ENCODE measurements at regions not wholly inside any gene's neighbourhood (a gene's known extent, or its start where the extent isn't known, plus 50 kb on each side); places are given as distances from the start of the nearest gene placed in this dataset.

DNA sequence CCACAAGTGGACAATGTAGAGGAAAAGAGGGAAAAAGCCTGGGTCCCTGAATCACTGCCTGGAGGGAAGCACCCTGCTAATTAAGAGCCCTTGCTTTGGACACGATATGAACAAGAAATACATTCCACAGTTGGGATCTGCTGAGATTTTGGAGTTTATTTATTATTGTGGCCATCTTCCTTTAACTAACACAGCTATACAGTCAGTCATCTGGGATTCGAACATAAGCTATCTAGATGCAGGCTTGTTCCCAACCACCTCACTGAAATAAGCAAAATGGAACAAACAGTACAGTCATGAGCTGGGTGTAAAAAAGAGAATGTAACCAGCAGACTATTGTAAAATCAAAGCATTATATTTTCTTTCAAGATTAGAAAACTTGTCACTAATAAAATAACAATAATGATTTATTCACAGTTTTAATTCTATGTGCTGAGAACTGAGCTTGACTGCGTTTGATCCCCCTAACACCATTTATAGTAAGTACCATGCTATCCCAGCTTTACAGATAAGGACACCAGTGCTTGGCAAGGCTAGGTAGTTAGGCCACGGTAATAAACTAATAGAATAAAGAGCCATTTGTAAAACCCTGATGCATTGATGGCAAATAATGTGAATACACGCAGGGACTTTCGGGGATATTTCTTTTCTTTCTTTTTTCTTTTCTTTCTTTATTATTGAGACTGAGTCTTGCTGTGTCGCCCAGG is 223.8 kb upstream of the KLF6 start:
- DNase-seq (ENCODE audit: low read depth in 2 of 2, low spot score in 1 of 2), result no peak

DNA sequence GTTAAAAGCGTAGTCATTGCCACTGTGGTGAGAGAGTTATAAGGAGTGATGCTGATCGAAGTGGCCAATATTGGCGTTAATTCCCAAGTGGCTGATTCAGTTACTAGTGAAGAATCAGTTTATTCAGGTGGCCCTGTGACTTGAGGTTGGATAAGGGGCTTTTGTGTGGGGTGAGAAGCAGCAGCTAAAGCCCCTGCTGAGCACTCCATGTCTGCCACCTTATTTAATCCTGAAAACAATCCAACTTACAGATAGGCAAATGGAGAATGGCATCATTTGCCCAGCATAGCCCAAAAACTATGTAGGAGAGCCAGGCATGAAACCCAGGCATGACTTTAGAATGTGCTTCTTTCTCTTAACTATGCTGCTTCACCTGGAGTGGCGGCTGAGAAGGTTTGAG is 222.8 kb upstream of the KLF6 start:
- no peak for DNase-seq (ENCODE audit: low read depth in 2 of 2, low spot score in 1 of 2)

DNA sequence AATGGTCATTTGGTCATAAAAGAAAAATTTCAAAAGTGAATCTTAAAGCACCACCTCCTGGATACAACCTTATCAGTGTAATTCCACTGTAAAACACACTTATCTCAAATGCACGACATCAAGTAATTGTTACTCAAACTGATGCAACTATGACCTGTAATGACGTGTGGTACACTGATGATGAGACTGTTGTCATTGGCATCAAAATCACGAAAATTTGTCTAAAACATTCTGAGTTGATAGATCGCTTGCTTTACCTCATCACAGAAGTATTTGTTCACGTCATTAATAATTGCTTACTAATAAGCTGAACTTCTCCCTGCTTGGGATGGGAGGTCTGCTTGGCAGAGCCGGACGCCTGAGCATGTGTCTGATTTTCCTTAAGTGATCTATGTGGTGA is 221.8 kb upstream of the KLF6 start:
- DNase-seq (ENCODE audit: low read depth in 2 of 2, low spot score in 1 of 2), result no peak

DNA sequence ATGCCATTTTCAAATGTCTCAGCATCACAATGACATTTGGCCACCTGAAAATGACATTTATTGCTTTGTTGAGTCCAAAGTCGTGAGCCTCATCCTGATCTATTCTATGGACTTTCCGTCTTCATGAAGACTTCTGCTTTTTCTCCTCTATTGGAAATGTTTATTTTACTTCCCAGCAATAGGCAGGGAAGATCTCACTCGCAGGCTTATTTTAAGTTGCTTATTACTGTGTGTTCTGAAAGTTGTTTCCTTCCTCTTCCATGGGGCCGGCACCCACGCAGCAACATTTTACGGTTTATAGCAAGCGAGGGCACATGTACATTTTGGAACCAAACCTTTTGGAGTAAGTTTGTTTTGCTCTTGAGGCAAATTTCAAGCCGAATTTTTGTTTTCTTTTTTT is 221.0 kb upstream of the KLF6 start:
- DNase-seq (ENCODE audit: low read depth in 2 of 2, low spot score in 1 of 2), result no peak

DNA sequence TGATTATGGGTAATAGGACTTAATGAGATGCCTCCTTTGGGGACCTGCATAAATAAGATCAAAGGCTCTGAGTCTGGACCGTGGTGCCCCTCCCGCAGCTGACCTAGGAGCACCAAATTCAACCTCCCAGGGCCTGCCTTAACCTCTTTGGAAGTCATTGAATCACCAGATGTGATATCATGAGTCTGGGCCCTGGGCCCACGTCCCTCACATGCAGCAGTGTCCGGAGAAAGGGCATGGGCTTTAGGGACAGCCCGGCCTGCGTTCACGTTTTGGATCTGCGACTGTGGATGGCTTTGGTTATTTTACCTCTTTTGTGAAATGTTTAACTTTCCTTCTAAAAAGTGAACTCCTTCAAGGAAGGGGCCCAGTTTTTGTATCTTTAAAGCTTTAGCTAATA is 220.0 kb upstream of the KLF6 start:
- no peak for DNase-seq (ENCODE audit: low read depth in 2 of 2, low spot score in 1 of 2)

DNA sequence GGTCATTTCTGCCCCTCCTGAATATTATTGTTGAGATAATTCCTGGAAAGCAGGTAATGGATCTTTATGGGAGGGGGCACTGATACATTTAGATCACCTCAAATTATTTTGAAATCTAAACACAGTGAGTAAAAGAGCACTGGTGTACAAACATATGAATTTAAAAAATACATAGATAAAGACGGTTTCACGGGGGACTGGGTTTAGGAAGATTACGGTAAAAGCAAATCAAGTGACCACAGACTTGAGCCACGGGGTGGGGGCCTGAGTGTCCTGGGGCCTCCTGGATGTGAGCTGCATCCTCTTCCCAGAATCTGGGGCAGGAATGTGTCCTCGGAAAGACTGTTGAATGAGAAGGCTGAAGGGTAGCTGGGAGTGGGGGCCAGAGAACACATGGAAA is 219.1 kb upstream of the KLF6 start:
- no peak for DNase-seq (ENCODE audit: low read depth in 2 of 2, low spot score in 1 of 2)

DNA sequence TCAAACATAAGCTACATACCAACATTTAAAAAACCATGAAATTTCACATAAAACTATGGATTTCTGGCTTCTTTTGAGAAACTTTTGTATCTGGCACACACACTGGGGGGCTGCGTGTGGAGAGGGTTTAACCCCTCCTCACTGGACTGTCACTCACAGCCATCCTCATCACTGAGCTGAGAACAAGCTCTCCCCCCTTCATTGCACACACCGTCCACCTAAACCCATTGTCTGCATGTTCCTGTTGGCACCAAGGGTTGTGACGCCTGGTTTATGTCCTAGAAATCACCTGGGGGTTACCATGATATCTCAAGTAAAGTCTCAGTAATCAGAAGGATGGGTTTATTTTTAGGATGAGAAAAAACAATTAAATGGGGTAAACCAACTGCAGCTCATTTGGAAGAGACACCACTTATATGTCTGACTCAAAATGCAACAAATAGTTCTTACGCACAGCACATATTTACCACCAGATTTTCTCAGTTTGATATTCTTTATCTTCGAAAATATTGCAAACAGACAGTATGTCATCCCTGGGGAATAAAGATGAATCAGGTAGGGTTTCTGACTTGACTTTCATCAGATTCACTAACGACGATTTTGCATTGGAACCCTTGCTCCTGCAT is 218.5 kb upstream of the KLF6 start:
- no peak for DNase-seq (ENCODE audit: low read depth in 2 of 2, low spot score in 1 of 2)

DNA sequence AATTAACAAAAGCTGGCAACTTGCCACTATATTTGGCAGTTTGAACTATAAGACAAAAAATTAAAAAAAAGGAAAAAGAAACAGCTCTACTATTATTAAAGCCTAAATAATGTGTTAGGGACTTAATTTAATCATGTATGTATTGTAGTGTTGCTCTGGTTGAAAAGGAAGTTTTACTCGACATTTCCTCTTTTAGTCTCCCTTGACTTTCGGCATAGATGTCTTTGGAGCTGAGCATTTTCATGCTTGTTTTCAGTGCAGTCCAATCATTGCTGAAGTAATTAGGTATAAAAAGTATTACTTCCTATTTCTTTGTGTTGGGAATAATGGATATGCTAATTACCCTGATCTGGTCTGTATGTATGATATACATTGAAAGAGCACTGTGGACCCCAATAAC is 216.8 kb upstream of the KLF6 start:
- no peak for DNase-seq (ENCODE audit: low read depth in 2 of 2, low spot score in 1 of 2)

DNA sequence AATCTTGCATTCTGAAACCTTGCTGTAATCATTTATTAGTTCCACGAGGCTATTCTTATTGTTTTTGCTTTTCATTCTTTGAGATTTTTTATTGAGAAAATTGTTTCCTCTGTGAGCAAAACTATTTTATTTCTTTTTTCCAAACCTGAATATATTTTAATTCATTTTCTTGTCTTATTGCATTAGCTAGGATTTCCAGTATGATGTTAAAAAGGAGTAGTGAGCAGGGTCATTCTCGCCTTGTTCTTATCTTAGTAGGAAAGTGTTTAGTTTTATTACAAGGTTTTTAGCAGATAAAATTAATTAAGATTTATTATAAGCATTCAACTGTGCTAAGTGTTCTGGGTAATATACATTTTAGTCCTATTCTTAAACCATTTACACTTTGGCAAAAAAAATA is 214.6 kb upstream of the KLF6 start:
- DNase-seq (ENCODE audit: low read depth in 2 of 2, low spot score in 1 of 2), result no peak

DNA sequence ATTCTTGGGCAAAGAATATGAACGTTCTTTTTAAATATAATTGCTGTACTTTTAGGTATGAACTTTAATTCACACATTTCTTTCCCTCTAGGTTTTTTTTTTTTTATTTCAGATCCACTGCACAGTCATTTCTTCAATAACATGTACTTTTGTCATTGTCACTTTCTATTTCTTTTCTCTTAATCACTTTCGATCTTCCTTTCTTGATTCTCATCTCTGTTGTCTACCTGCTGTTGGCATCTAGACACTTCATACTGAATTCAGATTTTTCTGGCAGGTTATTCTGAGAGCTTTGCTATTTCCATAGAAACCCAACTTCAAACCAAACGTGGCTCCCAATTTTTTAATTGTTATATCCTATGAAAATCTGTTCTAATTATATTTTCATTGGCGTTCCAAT is 211.7 kb upstream of the KLF6 start:
- no peak for DNase-seq (ENCODE audit: low read depth in 2 of 2, low spot score in 1 of 2)

DNA sequence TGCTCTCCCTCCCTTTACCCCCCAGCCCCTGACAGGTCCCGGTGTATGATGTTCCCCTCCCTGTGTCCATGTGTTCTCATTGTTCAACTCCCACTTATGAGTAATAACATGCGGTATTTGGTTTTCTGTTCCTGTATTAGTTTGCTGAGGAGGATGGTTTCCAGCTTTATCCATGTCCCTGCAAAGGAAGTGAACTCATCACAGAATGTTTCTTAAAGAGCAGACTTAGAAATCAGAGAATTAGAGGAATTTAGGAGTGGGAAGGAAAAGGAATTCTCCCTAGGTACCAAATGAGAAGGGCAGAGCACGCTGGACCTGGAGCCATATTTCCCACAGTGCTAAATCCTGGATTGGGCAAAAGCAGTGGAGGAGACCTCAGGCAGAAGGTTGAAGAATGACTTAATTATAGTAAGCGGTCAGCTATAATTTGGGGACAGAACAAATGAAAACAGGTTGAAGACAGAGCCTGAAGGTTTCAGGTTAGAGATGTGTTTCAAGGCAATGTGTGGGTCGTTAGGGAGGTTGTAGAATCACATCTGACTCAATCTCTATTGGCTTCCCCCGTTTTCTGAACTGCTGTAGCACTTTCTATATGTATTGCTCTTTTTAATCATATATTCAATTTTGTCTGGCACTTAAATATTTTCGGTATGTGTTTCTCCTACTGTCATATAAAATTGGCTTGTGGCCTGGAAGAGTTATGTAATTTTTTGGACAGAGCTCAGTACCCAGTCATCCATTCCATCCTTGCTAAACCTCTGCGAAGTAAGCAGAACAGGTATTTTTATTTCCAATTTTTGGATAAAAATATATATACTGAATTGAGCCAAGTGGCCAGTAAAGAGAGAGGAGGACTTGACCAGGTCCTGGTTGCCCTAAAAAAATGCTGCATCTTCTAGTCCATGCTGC is 210.5 kb upstream of the KLF6 start:
- DNase-seq (ENCODE audit: low read depth in 2 of 2, low spot score in 1 of 2), result no peak

DNA sequence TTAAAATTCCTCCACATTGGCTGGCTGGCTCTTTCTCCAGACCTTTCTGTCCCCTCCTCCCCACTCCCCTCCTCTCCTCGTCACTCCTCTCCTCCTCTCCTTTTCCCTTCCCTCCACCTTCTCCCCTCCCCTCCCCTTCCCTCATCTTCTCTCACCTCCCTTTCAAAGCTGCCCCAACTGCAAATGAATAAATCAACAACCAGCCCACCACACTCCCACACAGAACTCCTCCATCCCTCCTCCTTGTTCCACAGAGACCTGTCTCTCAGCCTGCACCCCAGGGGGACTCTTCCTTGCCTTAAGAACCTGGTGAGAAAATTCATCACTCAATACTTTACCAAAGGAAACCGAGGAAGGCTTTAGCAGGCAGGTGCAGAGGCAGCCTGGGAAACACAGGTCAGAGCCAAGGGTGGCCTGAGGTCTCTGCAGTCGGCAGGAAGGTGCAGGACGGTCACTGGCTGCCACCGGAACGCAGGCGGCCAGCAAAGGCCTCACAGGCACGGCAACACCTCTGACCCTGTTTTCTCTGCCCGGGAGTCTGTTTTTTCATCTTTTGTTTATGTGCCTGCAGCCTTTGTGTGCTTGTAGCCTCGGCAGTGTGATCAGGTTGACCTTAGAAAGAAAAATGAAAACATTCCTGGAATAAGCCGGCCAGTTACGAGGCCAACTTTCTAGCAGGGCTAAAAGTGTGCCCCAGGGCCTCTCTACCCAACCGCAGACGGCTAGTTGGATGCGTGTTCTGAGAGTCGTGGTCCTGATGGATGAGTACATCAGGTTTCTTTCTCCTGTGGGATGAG is 207.6 kb upstream of the KLF6 start:
- no peak for DNase-seq (ENCODE audit: low read depth in 2 of 2, low spot score in 1 of 2)

DNA sequence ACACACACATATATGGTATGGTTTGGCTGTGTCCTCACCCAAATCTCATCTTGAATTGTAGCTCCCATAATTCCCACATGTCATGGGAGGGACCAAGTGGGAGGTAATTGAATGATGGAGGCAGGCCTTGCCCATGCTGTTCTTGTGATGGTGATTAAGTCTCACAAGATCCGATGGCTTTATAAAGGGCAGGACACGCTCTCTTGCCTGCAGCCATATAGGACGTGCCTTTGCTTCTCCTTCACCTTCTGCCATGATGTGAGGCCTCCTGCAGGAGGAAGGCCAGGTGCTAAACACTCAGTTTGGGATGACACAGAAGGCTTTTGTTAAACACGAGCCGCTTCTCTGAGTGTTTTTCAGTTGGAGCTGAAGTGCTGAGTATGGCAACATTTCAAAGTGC is 205.3 kb upstream of the KLF6 start:
- DNase-seq (ENCODE audit: low read depth in 2 of 2, low spot score in 1 of 2), result no peak

DNA sequence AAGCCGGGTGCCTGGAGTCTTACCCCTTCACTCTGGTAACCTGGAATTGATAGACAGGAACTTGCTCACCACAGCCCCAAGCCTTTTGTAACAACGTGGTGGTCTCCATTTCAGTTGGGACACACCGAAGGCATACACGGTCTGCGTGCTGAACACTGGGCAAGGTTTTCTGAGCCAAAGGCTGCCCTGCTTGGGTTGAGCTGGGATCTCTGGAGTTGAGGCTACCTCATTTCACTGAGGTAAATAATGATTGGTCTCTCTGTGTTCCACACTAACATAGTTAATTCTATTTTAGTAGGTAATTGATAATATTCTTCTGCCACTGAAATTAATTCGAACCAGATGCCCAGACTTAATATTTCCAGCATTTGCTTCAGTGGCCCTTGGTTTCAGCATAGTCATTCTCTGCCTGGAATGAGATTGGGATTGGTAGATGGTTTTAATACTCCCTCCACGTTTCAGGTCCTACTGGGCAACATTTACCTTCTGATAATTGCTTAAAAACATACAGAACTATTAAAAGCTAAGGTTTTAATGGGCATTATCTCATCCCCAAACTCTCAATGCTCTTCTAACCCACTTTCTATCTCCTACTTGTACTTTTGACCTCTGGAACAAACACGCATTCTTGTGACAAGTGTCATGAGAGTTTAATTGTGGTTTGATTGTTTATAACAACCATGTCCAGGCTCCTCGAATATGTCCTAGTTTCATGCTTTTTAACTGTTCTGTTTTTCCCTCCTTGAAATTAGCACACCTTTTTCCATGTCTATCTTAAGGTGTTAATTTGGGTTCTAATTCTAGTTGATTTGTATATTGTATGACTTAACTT is 202.3 kb upstream of the KLF6 start:
- DNase-seq (ENCODE audit: low read depth in 2 of 2, low spot score in 1 of 2), result no peak

DNA sequence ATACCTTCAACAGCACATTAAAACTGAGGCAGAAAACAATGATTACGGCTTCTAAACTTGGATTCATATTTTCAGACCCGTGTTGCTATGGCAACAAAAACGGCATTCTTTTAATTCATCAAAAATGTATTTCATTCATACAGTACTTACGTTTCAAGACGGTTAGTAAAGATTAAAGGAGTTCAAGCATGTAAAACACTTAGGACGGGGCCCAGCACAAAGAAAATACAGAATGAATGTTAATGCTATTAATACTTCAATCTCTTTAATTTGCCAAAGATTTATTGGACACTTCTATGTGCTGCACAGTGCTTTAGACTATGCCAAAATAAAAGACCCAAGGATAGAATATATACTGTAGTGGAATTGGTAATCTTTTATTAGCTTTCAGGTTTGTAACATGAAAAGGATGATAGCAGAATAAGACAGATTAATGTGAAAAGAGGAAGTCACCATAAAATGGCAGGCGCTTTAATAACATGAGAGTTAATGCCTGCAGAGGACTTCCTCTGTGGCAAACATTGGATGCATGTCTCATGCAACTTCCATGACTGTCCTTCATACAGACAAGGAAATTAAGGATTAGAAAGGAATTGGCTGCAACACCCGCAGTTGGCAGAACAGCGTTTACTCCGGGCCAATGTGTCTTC is 201.6 kb upstream of the KLF6 start:
- DNase-seq (ENCODE audit: low read depth in 2 of 2, low spot score in 1 of 2), result no peak

DNA sequence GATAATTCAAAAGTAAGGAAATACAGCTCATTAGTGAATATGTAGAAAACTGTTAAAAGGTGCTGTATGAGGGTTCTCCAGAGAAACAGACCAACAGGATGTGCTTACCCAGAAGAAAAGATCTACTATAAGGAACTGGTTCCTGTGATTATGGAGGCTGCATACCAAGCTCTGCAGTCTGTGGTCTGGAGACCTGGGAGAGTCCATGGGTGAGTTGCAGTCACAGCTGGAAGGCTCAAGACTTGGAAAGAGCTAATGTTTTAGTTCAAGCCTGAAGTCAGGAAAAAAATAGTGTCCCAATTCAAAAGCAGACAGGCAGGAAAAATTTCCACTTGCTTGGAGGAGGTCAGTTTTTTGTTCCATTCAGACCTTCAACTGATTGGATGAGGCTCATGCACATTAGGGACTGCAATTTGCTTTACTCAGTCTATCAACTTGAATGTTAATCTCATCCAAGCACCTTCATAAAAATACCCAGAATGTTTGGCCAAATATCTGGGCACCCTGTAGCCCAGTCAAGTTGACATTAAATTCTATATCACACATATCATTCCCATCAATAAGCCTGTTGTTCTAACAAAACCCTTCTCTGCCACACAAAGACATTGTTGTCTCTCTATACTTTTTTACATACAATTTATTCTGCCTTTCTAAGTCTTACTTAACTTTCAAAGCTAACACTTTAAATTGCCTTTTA is 197.9 kb upstream of the KLF6 start:
- no peak for DNase-seq (ENCODE audit: low read depth in 2 of 2, low spot score in 1 of 2)

DNA sequence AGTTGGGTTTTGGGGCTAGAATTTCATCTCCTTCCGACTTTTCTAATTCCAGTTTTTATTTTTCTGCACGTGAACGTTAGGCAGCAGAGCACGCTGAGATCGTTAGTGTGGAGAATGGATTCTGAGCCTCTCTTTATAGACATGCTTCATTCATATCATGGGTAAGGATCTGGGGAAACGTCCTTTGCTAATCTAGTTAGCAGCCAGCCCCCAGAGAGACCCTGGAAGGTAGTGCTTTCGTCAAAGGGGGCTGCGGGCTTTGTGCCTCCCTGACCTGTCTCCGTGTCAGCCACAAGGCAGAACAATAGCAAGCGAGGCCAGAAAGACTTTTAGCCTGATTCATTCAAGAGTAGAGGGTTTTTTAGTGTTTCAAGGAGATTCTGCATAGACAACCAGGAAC is 196.3 kb upstream of the KLF6 start:
- no peak for DNase-seq (ENCODE audit: low read depth in 2 of 2, low spot score in 1 of 2)

DNA sequence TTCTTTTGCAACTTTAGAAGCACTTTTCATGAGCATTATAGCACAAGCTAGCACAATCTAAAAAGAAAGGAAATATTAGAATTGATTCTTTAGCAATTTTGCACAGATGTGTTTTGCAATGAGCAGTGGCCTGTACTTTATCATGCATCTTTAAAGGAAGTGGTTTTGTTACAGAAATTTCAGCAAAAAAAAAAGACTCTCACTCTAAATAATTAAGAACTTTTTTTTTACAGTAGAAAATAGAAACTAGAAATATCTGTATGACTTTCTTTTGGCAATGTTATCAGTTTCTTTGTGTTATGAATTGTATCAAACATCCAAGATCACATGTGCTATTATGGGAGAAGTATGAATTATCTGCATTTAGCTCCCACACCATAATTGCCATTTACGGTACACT is 195.7 kb upstream of the KLF6 start:
- no peak for DNase-seq (ENCODE audit: low read depth in 2 of 2, low spot score in 1 of 2)

DNA sequence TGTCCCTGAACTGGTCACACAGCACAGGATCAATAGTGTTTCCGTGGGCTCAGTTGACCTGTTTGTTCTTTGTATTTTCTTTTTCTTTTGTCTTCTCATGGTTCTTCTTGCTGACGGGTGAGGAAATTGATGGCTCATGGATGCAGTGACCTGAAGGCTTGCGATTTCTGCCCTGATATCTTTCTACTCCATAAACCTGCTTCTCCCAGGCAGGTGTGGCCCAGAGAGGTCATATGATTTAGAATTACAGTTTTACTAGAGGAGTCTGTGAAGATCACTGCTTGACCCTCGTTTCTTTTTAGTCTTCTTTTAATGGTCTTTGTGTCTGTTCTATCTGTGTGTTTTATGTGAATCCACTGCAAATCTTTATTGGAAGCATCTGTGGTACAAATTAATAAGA is 195.1 kb upstream of the KLF6 start:
- no peak for DNase-seq (ENCODE audit: low read depth in 2 of 2, low spot score in 1 of 2)

All from stimulated activated CD8-positive, alpha-beta memory T cell treated with anti-CD3 and anti-CD28 coated beads, Interleukin-4, amount 100 ng/mL, for 4 hours (primary cell).